SK-N-SH treated with all-trans-retinoic acid at 6 μM for 48 hours (cell line): ENCODE measurements at regions not wholly inside any gene's neighbourhood (a gene's known extent, or its start where the extent isn't known, plus 50 kb on each side); places are given as distances from the start of the nearest gene placed in this dataset.

Source experiments
- ATAC-seq: fragments of 200-7000 bp; cut with Tn5 transposase; 3 replicates; pipeline ENCODE4 v1.9.1; 2020; ENCODE audit warnings: mild to moderate bottlenecking, moderate library complexity
- ARNTL ChIP-seq: fragments of 450-650 bp; formaldehyde crosslinking; IDR thresholded peaks from 2 replicates; pipeline ENCODE4 v1.5.0; 2020; ENCODE audit warnings: low read depth, mild to moderate bottlenecking, moderate library complexity, borderline replicate concordance
- CREB5 ChIP-seq: fragments of 250-450 bp; sonication (Bioruptor Pico); IDR thresholded peaks from 2 replicates; pipeline ENCODE4 v1.5.1; 2020; ENCODE audit warnings: low read depth, mild to moderate bottlenecking, moderate library complexity
- CSDC2 ChIP-seq: fragments of 250-450 bp; sonication (Bioruptor Pico); IDR thresholded peaks from 2 replicates; pipeline ENCODE4 v1.5.0; 2020; ENCODE audit warnings: mild to moderate bottlenecking, moderate library complexity
- GLIS3 ChIP-seq: fragments of 250-450 bp; sonication (Bioruptor Pico); IDR thresholded peaks from 2 replicates; pipeline ENCODE4 v1.5.0; 2020; ENCODE audit warnings: mild to moderate bottlenecking, moderate library complexity
- ISL1 ChIP-seq: fragments of 250-450 bp; sonication (Bioruptor Pico); IDR thresholded peaks from 2 replicates; pipeline ENCODE4 v2.1.2; 2022; ENCODE audit warnings: mild to moderate bottlenecking, moderate library complexity
- OSR1 ChIP-seq: fragments of 250-450 bp; sonication (Bioruptor Pico); IDR thresholded peaks from 2 replicates; pipeline ENCODE4 v1.8.0; 2022; ENCODE audit warnings: moderate library complexity, mild to moderate bottlenecking, inconsistent platforms
- POU6F1 ChIP-seq: fragments of 250-450 bp; sonication (Bioruptor Pico); IDR thresholded peaks from 2 replicates; pipeline ENCODE4 v1.8.0; 2021; ENCODE audit warnings: low read depth, mild to moderate bottlenecking, moderate library complexity, borderline replicate concordance
- PPARA ChIP-seq: fragments of 250-450 bp; sonication (Bioruptor Pico); IDR thresholded peaks from 2 replicates; pipeline ENCODE4 v1.5.0; 2020; ENCODE audit warnings: mild to moderate bottlenecking, borderline replicate concordance
- RARB ChIP-seq: fragments of 250-450 bp; sonication (Bioruptor Pico); IDR thresholded peaks from 2 replicates; pipeline ENCODE4 v1.8.0; 2021; ENCODE audit warnings: mild to moderate bottlenecking, moderate library complexity
- SNAI2 ChIP-seq: fragments of 250-450 bp; sonication (Bioruptor Pico); IDR thresholded peaks from 2 replicates; pipeline ENCODE4 v1.5.0; 2020; ENCODE audit warnings: mild to moderate bottlenecking, moderate library complexity
- TCF4 ChIP-seq: fragments of 250-450 bp; sonication (Bioruptor Pico); IDR thresholded peaks from 2 replicates; pipeline ENCODE4 v1.8.0; 2021; ENCODE audit warnings: mild to moderate bottlenecking, moderate library complexity, borderline replicate concordance
- TOX ChIP-seq: fragments of 250-450 bp; sonication (Bioruptor Pico); IDR thresholded peaks from 2 replicates; pipeline ENCODE4 v1.8.0; 2021; ENCODE audit warnings: mild to moderate bottlenecking, moderate library complexity, borderline replicate concordance
- TSHZ2 ChIP-seq: fragments of 250-450 bp; sonication (Bioruptor Pico); IDR thresholded peaks from 2 replicates; pipeline ENCODE4 v1.5.0; 2020; ENCODE audit warnings: mild to moderate bottlenecking, moderate library complexity
- ZC3H10 ChIP-seq: fragments of 250-450 bp; sonication (Bioruptor Pico); IDR thresholded peaks from 2 replicates; pipeline ENCODE4 v1.5.1; 2021; ENCODE audit warnings: mild to moderate bottlenecking, moderate library complexity
- ZFP3 ChIP-seq: fragments of 250-450 bp; sonication (Bioruptor Pico); IDR thresholded peaks from 2 replicates; pipeline ENCODE4 v1.5.0; 2020; ENCODE audit warnings: mild to moderate bottlenecking, moderate library complexity
- ZFP30 ChIP-seq: fragments of 450-650 bp; formaldehyde crosslinking; IDR thresholded peaks from 2 replicates; pipeline ENCODE4 v1.5.0; 2022; ENCODE audit warnings: mild to moderate bottlenecking, moderate library complexity
- ZNF565 ChIP-seq: fragments of 450-650 bp; formaldehyde crosslinking; conservative IDR thresholded peaks from 2 replicates; pipeline ENCODE4 v1.5.0; 2020; ENCODE audit warnings: low read depth, mild to moderate bottlenecking, moderate library complexity
- ZNF70 ChIP-seq: fragments of 450-650 bp; formaldehyde crosslinking; IDR thresholded peaks from 2 replicates; pipeline ENCODE4 v1.5.0; 2020; ENCODE audit warnings: mild to moderate bottlenecking, moderate library complexity
- ZNF8 ChIP-seq: fragments of 450-650 bp; formaldehyde crosslinking; IDR thresholded peaks from 2 replicates; pipeline ENCODE4 v1.5.0; 2020; ENCODE audit warnings: mild to moderate bottlenecking, moderate library complexity
- TF ChIP-seq, protein P1 (sequence below): fragments of 250-450 bp; sonication (Bioruptor Pico); IDR thresholded peaks from 2 replicates; pipeline ENCODE4 v1.8.0; 2020; ENCODE audit warnings: mild to moderate bottlenecking, moderate library complexity, borderline replicate concordance
- TF ChIP-seq, protein P2 (sequence below): fragments of 250-450 bp; sonication (Bioruptor Pico); IDR thresholded peaks from 2 replicates; pipeline ENCODE4 v1.5.1; 2021; ENCODE audit warnings: mild to moderate bottlenecking, moderate library complexity

DNA sequence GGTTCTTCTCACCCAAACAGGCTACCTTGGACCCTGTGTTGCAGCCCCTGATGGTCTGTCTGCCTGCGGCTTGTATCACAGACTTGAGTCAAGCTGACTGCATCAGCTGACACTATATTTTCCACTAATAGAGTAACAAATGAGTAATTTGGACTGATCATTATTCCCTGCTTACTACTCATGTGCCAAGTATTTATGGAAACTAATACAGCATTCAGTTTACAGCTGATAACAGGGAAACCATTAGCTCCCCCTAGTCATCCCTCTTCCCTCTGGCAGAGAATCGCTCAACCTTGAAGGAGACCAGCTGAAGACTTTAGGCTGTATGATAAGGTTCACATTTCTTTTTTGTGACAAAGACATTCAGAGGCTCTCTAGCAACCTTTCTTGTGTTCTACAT, 116.6 kb upstream of the SYT6 start:
- no peak for ATAC-seq
- TF ChIP-seq ZNF8 (CRISPR knock-in tag) (no peak), OSR1 (CRISPR knock-in tag) (no peak), TOX (no peak), TCF4 (CRISPR knock-in tag) (no peak), ZC3H10 (CRISPR knock-in tag) (no peak), TSHZ2 (CRISPR knock-in tag) (no peak), ARNTL (no peak), ZFP3 (no peak), CREB5 (no peak), ISL1 (CRISPR knock-in tag) (no peak), POU6F1 (CRISPR knock-in tag) (no peak), GLIS3 (CRISPR knock-in tag) (no peak), SNAI2 (CRISPR knock-in tag) (no peak), ZNF70 (CRISPR knock-in tag) (no peak)
- TF ChIP-seq, protein P1, sequence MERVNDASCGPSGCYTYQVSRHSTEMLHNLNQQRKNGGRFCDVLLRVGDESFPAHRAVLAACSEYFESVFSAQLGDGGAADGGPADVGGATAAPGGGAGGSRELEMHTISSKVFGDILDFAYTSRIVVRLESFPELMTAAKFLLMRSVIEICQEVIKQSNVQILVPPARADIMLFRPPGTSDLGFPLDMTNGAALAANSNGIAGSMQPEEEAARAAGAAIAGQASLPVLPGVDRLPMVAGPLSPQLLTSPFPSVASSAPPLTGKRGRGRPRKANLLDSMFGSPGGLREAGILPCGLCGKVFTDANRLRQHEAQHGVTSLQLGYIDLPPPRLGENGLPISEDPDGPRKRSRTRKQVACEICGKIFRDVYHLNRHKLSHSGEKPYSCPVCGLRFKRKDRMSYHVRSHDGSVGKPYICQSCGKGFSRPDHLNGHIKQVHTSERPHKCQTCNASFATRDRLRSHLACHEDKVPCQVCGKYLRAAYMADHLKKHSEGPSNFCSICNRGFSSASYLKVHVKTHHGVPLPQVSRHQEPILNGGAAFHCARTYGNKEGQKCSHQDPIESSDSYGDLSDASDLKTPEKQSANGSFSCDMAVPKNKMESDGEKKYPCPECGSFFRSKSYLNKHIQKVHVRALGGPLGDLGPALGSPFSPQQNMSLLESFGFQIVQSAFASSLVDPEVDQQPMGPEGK = no peak

GRCh38 chr1:114269539-114269938, 115.9 kb upstream of the SYT6 start:
- TF ChIP-seq PPARA = no peak
- TF ChIP-seq CSDC2 = no peak
- TF ChIP-seq ISL1 (CRISPR knock-in tag) = no peak
- no peak for TF ChIP-seq ZFP30 (CRISPR knock-in tag)
- no peak for TF ChIP-seq ZNF8 (CRISPR knock-in tag)
- TF ChIP-seq ZNF70 (CRISPR knock-in tag) = no peak
- TF ChIP-seq POU6F1 (CRISPR knock-in tag) = no peak
- TF ChIP-seq, protein P2, sequence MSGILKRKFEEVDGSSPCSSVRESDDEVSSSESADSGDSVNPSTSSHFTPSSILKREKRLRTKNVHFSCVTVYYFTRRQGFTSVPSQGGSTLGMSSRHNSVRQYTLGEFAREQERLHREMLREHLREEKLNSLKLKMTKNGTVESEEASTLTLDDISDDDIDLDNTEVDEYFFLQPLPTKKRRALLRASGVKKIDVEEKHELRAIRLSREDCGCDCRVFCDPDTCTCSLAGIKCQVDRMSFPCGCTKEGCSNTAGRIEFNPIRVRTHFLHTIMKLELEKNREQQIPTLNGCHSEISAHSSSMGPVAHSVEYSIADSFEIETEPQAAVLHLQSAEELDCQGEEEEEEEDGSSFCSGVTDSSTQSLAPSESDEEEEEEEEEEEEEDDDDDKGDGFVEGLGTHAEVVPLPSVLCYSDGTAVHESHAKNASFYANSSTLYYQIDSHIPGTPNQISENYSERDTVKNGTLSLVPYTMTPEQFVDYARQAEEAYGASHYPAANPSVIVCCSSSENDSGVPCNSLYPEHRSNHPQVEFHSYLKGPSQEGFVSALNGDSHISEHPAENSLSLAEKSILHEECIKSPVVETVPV = no peak
- TF ChIP-seq TCF4 (CRISPR knock-in tag) = no peak
- no peak for TF ChIP-seq SNAI2 (CRISPR knock-in tag)
- no peak for TF ChIP-seq CREB5
- no peak for TF ChIP-seq ZFP3
- no peak for TF ChIP-seq ZNF565 (CRISPR knock-in tag)
- no peak for TF ChIP-seq GLIS3 (CRISPR knock-in tag)
- TF ChIP-seq, protein P1 = no peak
- no peak for TF ChIP-seq RARB
- TF ChIP-seq TOX = no peak
- no peak for TF ChIP-seq ARNTL
- TF ChIP-seq, all 23 proteins: peak for 0
- no peak for ATAC-seq
